Lower leg skin (tissue), 4 donors: ENCODE measurements at regions not wholly inside any gene's neighbourhood (a gene's known extent, or its start where the extent isn't known, plus 50 kb on each side); places are given as distances from the start of the nearest gene placed in this dataset.

Experiments
- DNase-seq, 2 donors: peaks; one replicate each; pipeline ENCODE4 v3.0.0-alpha.2; 2019; ENCODE audit warnings: low spot score in 2 of 2
- H3K4me3 ChIP-seq: fragments of 200-600 bp; sonication (generic); 2 replicates; pipeline ENCODE4 v1.5.1; 2017; ENCODE audit warnings: mild to moderate bottlenecking, low read depth; ENCODE audit not compliant: poor library complexity, severe bottlenecking
- CTCF ChIP-seq, 3 donors: fragments of 450-650 bp; IDR thresholded peaks; one replicate each; pipeline ENCODE4 v1.5.1; 2016; ENCODE audit warnings: antibody characterized with exemption in 3 of 3, mild to moderate bottlenecking in 3 of 3, moderate library complexity in 2 of 3
- POLR2A ChIP-seq, 2 donors: fragments of 450-650 bp; IDR thresholded peaks; one replicate each; pipeline ENCODE4 v1.6.1; 2016 to 2017; ENCODE audit warnings: antibody characterized with exemption in 2 of 2, mild to moderate bottlenecking in 1 of 2, moderate library complexity in 1 of 2
- WGBS, 2 donors: methylation state at CpG; one replicate each; pipeline ENCODE4 v1.1.5; 2018; 5-methylcytosine and 5-hydroxymethylcytosine counted together
- intact Hi-C: fragments of 100-400 bp; cut with DNase I; formaldehyde crosslinking; loops from one replicate; pipeline ENCODE4 v1.15.0; 2023; ENCODE audit warnings: low total_unique reads

GRCh38 chr16:49049191-49049590, 232.4 kb downstream of the CBLN1 start:
- no peak for DNase-seq
- intact Hi-C loops: no loop called here
- no peak overlapping the region for H3K4me3 ChIP-seq
- WGBS, 2 donors: 56 to 63% methylated on average over 6 of the region's 6 CpGs
- TF ChIP-seq CTCF (IDR thresholded peaks at IDR 0.05) (no peak), POLR2A (IDR thresholded peaks at IDR 0.05) (no peak)

DNA sequence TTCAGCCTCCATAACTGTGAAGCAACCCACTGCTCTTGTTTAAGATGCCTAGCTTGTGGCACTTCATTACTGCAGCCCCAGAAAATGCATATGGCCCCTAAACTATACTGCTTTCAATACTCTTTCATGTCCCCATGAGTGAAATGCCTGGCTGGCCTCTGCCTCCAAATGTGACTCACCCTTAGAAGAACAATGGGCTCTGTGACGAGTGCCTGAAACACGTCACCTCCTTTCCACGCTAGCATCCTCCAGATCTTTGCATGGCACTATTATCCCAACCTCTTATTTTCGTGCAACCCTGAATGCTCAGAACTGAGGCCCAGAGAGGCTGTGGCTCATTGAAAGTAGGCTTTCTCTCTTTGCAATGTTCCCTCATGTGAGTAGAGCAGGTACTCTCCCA, 233.1 kb downstream of the CBLN1 start:
- intact Hi-C loops: no loop called here
- 61 to 76% methylated on average over 4 of the region's 4 CpGs for WGBS, 2 donors
- TF ChIP-seq POLR2A (IDR thresholded peaks at IDR 0.05) (no peak), CTCF (IDR thresholded peaks at IDR 0.05) (no peak)
- DNase-seq: no peak
- H3K4me3 ChIP-seq: no peak overlapping the region

- TF ChIP-seq POLR2A (IDR thresholded peaks at IDR 0.05) (no peak), CTCF (IDR thresholded peaks at IDR 0.05) (no peak)
- no peak overlapping the region for H3K4me3 ChIP-seq
- intact Hi-C loops: no loop called here
- 94 to 100% methylated on average over 2 of the region's 2 CpGs for WGBS, 2 donors
- no peak for DNase-seq
Measured at GRCh38 chr16:49036126-49036525, 245.5 kb downstream of the CBLN1 start.

DNA sequence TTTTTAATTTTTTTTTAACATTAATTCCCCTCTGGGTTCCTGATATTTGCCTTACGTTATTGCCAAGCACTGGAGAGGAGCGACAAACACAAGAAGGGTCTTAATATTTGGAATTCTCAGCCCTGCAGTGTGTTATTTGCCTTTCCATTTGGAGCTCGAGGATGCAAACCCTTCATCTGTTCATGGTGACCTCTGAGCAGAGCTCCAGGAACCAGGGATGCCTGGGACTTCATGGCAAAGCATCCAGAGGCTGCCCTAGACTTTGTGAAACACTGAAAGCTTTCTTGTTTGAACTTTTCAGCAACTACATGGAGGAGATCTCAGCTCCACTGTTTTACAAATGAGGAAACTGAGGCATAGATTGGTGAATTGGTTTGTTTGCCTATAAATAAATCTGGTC, 254.2 kb downstream of the CBLN1 start:
- no peak for DNase-seq
- intact Hi-C loops: no loop called here
- H3K4me3 ChIP-seq: no peak overlapping the region
- WGBS, 2 donors: 67 to 71% methylated on average over 3 of the region's 3 CpGs
- TF ChIP-seq CTCF (IDR thresholded peaks at IDR 0.05) (no peak), POLR2A (IDR thresholded peaks at IDR 0.05) (no peak)

DNA sequence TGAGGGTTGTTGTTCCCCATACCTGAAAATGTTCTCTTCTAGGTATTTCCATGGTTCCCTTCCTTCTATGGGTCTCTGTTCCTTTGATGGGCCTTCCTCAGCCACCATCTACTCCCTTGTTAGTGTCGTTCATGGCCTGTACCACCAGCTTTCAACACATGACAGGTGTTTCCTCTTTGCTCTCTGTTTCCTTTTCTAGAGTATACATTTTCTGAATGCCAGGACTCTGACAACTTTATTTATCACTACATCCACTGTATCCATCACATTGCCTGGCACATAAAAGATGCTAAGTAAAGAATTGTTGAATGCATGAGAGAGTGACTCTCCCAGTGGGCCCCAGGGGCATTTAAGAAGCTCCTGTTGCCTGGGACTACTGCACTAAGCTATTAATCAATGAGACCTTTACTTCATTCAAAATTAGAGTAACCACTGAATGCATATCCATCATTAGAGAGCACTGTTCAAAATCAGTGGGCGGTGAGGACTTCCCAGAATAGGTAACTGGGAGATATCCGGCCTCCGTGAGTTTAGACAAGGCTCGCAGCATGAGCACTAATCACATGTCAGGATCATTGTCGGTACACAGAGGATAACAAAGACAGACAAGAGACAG, 255.0 kb downstream of the CBLN1 start:
- intact Hi-C loops: no loop called here
- no peak for DNase-seq
- TF ChIP-seq CTCF (IDR thresholded peaks at IDR 0.05) (no peak), POLR2A (IDR thresholded peaks at IDR 0.05) (no peak)
- H3K4me3 ChIP-seq: no peak overlapping the region
- WGBS, 2 donors: 76% methylated on average over 6 of the region's 6 CpGs

DNA sequence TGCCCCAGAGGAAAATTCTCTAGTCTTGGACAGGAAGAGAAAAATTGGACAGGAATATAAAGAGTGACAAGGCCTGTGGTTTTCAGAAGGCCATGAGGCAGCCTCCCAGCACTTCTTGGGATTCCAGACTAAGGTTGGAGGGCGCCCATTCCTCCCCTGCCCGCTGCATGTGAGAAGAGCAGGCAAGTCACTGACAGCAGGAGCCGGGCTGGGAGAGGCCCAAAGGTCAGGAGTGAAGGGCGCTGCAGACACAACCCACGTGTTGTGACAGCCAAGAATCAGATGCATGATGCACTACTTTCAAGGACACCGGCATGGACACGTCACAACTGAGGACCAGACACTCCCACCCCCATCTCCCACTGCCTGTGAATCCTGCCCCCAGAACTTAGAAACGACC, 256.7 kb downstream of the CBLN1 start:
- 68 to 81% methylated on average over 8 of the region's 8 CpGs for WGBS, 2 donors
- intact Hi-C loops: no loop called here
- H3K4me3 ChIP-seq: no peak overlapping the region
- no peak for TF ChIP-seq CTCF (IDR thresholded peaks at IDR 0.05)
- TF ChIP-seq POLR2A (IDR thresholded peaks at IDR 0.05): no peak
- DNase-seq: no peak
